Muscle layer of colon (tissue), 2 donors: ENCODE measurements at regions not wholly inside any gene's neighbourhood (a gene's known extent, or its start where the extent isn't known, plus 50 kb on each side); places are given as distances from the start of the nearest gene placed in this dataset.
"Not testable (repeated sequence)": the region's sequence is repeated elsewhere in the genome, so short reads cannot be mapped to it uniquely, and the experiment has no call there.

ENCODE experiments used
- H3K27ac ChIP-seq: one replicate; pipeline ENCODE4 v1.7.0; 2013; ENCODE audit warnings: low read depth, mild to moderate bottlenecking, low read length, moderate library complexity
- H3K27me3 ChIP-seq, 2 donors: one replicate each; pipeline ENCODE4 v1.7.0; 2013; ENCODE audit warnings: low read length in 2 of 2, mild to moderate bottlenecking in 2 of 2; ENCODE audit not compliant: insufficient read depth in 2 of 2, control insufficient read depth in 1 of 2
- H3K36me3 ChIP-seq: one replicate; pipeline ENCODE4 v1.7.0; 2013; ENCODE audit warnings: mild to moderate bottlenecking, low read length; ENCODE audit not compliant: insufficient read depth
- H3K4me1 ChIP-seq: one replicate; pipeline ENCODE4 v1.7.0; 2013; ENCODE audit warnings: mild to moderate bottlenecking, low read length; ENCODE audit not compliant: insufficient read depth
- H3K4me3 ChIP-seq, 2 donors: one replicate each; pipeline ENCODE4 v1.7.0; 2013; ENCODE audit warnings: low read length in 2 of 2, low read depth in 1 of 2, mild to moderate bottlenecking in 1 of 2, moderate library complexity in 1 of 2
- H3K9ac ChIP-seq: one replicate; pipeline ENCODE4 v1.7.0; 2013; ENCODE audit warnings: low read length
- H3K9me3 ChIP-seq: one replicate; pipeline ENCODE4 v1.7.0; 2013; ENCODE audit warnings: mild to moderate bottlenecking, low read length
- donor health status: abdominal sarcoma.
- donor health status: Adenocarcinoma of cecum.

- H3K27me3 ChIP-seq = peaks cover 63 to 67% of the 10 kb centered on the region in 2 donors
- no peaks in the 10 kb centered on the region for H3K36me3 ChIP-seq
- peaks cover 5% of the 10 kb centered on the region for H3K9me3 ChIP-seq
- H3K4me1 ChIP-seq = peaks cover 5% of the 10 kb centered on the region
- no peak overlapping the region for H3K27ac ChIP-seq
- H3K9ac ChIP-seq = no peak overlapping the region
- no peak overlapping the region for H3K4me3 ChIP-seq
Measured at GRCh38 chr1:228652116-228652515, 83.2 kb upstream of the RHOU start.

- H3K36me3 ChIP-seq, H3K4me3 ChIP-seq, H3K27ac ChIP-seq, H3K9ac ChIP-seq, H3K9me3 ChIP-seq, H3K4me1 ChIP-seq: not testable (repeated sequence)
- peaks cover 53 to 58% of the 10 kb centered on the region in 2 donors for H3K27me3 ChIP-seq
Measured at GRCh38 chr1:228653057-228653456, 82.2 kb upstream of the RHOU start.

GRCh38 chr1:228653748-228654147, 81.5 kb upstream of the RHOU start:
- Histone ChIP-seq H3K4me1 (no peaks in the 10 kb centered on the region), H3K9ac (no peak overlapping the region), H3K4me3 (no peak overlapping the region), H3K9me3 (peaks cover 5% of the 10 kb centered on the region), H3K27ac (no peak overlapping the region), H3K36me3 (no peaks in the 10 kb centered on the region), H3K27me3 (peaks cover 47 to 51% of the 10 kb centered on the region in 2 donors)

GRCh38 chr1:228655796-228656394, 79.4 kb upstream of the RHOU start:
- Histone ChIP-seq H3K4me3 (no peak overlapping the region), H3K27ac (no peak overlapping the region), H3K9me3 (peaks cover 4% of the 10 kb centered on the region), H3K27me3 (peaks cover 26 to 31% of the 10 kb centered on the region in 2 donors), H3K9ac (no peak overlapping the region), H3K36me3 (no peaks in the 10 kb centered on the region), H3K4me1 (no peaks in the 10 kb centered on the region)

- not testable (repeated sequence) for H3K4me1 ChIP-seq, H3K9me3 ChIP-seq, H3K27ac ChIP-seq, H3K4me3 ChIP-seq, H3K27me3 ChIP-seq, H3K9ac ChIP-seq, H3K36me3 ChIP-seq
Measured at GRCh38 chr1:228662007-228662689, 73.1 kb upstream of the RHOU start.

GRCh38 chr1:228664399-228664914, 70.8 kb upstream of the RHOU start:
- no peaks in the 10 kb centered on the region for H3K27me3 ChIP-seq
- no peak overlapping the region for H3K4me3 ChIP-seq
- no peaks in the 10 kb centered on the region for H3K9me3 ChIP-seq

GRCh38 chr1:228666686-228667623, 68.3 kb upstream of the RHOU start:
- H3K36me3 ChIP-seq = no peaks in the 10 kb centered on the region
- no peak overlapping the region for H3K9ac ChIP-seq
- H3K4me3 ChIP-seq = no peak overlapping the region
- H3K27ac ChIP-seq = no peak overlapping the region
- no peaks in the 10 kb centered on the region for H3K4me1 ChIP-seq
- no peaks in the 10 kb centered on the region for H3K27me3 ChIP-seq
- H3K9me3 ChIP-seq = no peaks in the 10 kb centered on the region

More at GRCh38 chr1:228664399-228664914, 70.8 kb upstream of the RHOU start:
- H3K9ac ChIP-seq = no peak overlapping the region
- H3K4me1 ChIP-seq = no peaks in the 10 kb centered on the region
- no peaks in the 10 kb centered on the region for H3K36me3 ChIP-seq
- H3K27ac ChIP-seq = no peak overlapping the region

- Histone ChIP-seq H3K9ac (no peak overlapping the region), H3K27ac (no peak overlapping the region)
Measured at GRCh38 chr1:228668553-228669241, 66.6 kb upstream of the RHOU start.

GRCh38 chr1:228669242-228669585, 66.1 kb upstream of the RHOU start:
- Histone ChIP-seq H3K27me3 (no peaks in the 10 kb centered on the region), H3K36me3 (no peaks in the 10 kb centered on the region), H3K9ac (no peak overlapping the region), H3K9me3 (no peaks in the 10 kb centered on the region), H3K4me1 (no peaks in the 10 kb centered on the region), H3K27ac (no peak overlapping the region), H3K4me3 (no peak overlapping the region)

More at GRCh38 chr1:228668553-228669241, 66.6 kb upstream of the RHOU start:
- Histone ChIP-seq H3K36me3 (no peaks in the 10 kb centered on the region), H3K4me3 (no peak overlapping the region), H3K27me3 (no peaks in the 10 kb centered on the region), H3K9me3 (no peaks in the 10 kb centered on the region), H3K4me1 (no peaks in the 10 kb centered on the region)

- H3K27ac ChIP-seq, H3K9ac ChIP-seq, H3K4me1 ChIP-seq, H3K36me3 ChIP-seq, H3K4me3 ChIP-seq, H3K9me3 ChIP-seq, H3K27me3 ChIP-seq: not testable (repeated sequence)
Measured at GRCh38 chr1:228681076-228681565, 54.2 kb upstream of the RHOU start.

- Histone ChIP-seq H3K4me3 (no peak overlapping the region), H3K27me3 (no peaks in the 10 kb centered on the region), H3K36me3 (no peaks in the 10 kb centered on the region), H3K27ac (no peak overlapping the region), H3K4me1 (no peaks in the 10 kb centered on the region), H3K9ac (no peak overlapping the region), H3K9me3 (no peaks in the 10 kb centered on the region)
Measured at GRCh38 chr1:228683428-228683827, 51.9 kb upstream of the RHOU start.
